GM10248 (cell line): ENCODE measurements at regions not wholly inside any gene's neighbourhood (a gene's known extent, or its start where the extent isn't known, plus 50 kb on each side); places are given as distances from the start of the nearest gene placed in this dataset.

Source experiments
- CTCF ChIA-PET: fragments of 300-600 bp; sonication (Branson Sonifier 250); formaldehyde crosslinking; extraction: SDS; loops from one replicate; lab custom pipeline; 2021; ENCODE audit warnings: antibody characterized with exemption; lab: Yijun Ruan, JAX
- POLR2A ChIA-PET: fragments of 350-650 bp; sonication (Branson Sonifier 250); formaldehyde crosslinking; extraction: SDS; loops from one replicate; lab custom pipeline; 2020; ENCODE audit warnings: antibody characterized with exemption; lab: Yijun Ruan, JAX
- DNase-seq: peaks from one replicate; pipeline ENCODE4 v3.0.0; 2012; ENCODE audit errors: extremely low spot score
- CTCF ChIP-seq: IDR thresholded peaks from 2 replicates; pipeline ENCODE4 v1.5.1; 2012; ENCODE audit warnings: mild to moderate bottlenecking, low read depth; ENCODE audit errors: extremely low read depth, missing control alignments, control extremely low read depth

- ChIA-PET POLR2A (no interaction called here), CTCF (interaction anchor here (0.8 to 1.3 kb wide), 3 partner anchors 11 to 66 kb away, joined by 3 read pairs; no protein-coding TSS in a partner anchor)
- TF ChIP-seq CTCF, result no peak
- no peak for DNase-seq
These were observed 297.2 kb upstream of the PLXNA2 start for GRCh38 chr1:208541225-208541855.

GRCh38 chr1:208542309-208542708 is 298.1 kb upstream of the PLXNA2 start:
- POLR2A ChIA-PET, result no interaction called here
- CTCF ChIA-PET, result interaction anchor here (1.1 kb wide), 1 partner anchor 38 kb away, joined by 3 read pairs; no protein-coding TSS in a partner anchor
- DNase-seq, result no peak

GRCh38 chr1:208544053-208544452 is 299.9 kb upstream of the PLXNA2 start:
- ChIA-PET CTCF (no interaction called here), POLR2A (no interaction called here)
- no peak for DNase-seq
- no peak for TF ChIP-seq CTCF

More at GRCh38 chr1:208542309-208542708, 298.1 kb upstream of the PLXNA2 start:
- no peak for TF ChIP-seq CTCF

GRCh38 chr1:208544794-208545193 is 300.6 kb upstream of the PLXNA2 start:
- ChIA-PET CTCF (no interaction called here), POLR2A (no interaction called here)
- TF ChIP-seq CTCF, result no peak
- DNase-seq, result no peak

GRCh38 chr1:208551024-208551423 is 306.8 kb upstream of the PLXNA2 start:
- CTCF ChIA-PET, result no interaction called here
- no peak for TF ChIP-seq CTCF
- POLR2A ChIA-PET, result no interaction called here
- DNase-seq, result no peak

- TF ChIP-seq CTCF, result no peak
- no peak for DNase-seq
- CTCF ChIA-PET, result interaction anchor here (0.7 kb wide), 1 partner anchor 10 kb away, joined by 3 read pairs; no protein-coding TSS in a partner anchor
- POLR2A ChIA-PET, result no interaction called here
These were observed 307.6 kb upstream of the PLXNA2 start for GRCh38 chr1:208551633-208552320.
